Sigmoid colon (tissue), 6 donors: ENCODE measurements at regions not wholly inside any gene's neighbourhood (a gene's known extent, or its start where the extent isn't known, plus 50 kb on each side); places are given as distances from the start of the nearest gene placed in this dataset.

Experiments
- DNase-seq: peaks from one replicate; pipeline ENCODE4 v3.0.0-alpha.2; 2019
- H3K27ac ChIP-seq, 4 donors: fragments of 200-600 bp; sonication (generic); one replicate each; pipeline ENCODE4 v1.5.1; 2016 to 2019; ENCODE audit warnings: mild to moderate bottlenecking in 1 of 4
- H3K27me3 ChIP-seq, 3 donors: fragments of 200-600 bp; sonication (generic); one replicate each; pipeline ENCODE4 v1.5.1; 2019; ENCODE audit warnings: mild to moderate bottlenecking in 1 of 3
- H3K36me3 ChIP-seq, 4 donors: fragments of 200-600 bp; sonication (generic); one replicate each; pipeline ENCODE4 v1.5.1; 2016 to 2019
- H3K4me1 ChIP-seq, 4 donors: fragments of 200-600 bp; sonication (generic); one replicate each; pipeline ENCODE4 v1.5.1; 2017 to 2019
- H3K4me3 ChIP-seq, 4 donors: fragments of 200-600 bp; sonication (generic); one replicate each; pipeline ENCODE4 v1.5.1; 2017 to 2019; ENCODE audit warnings: mild to moderate bottlenecking in 2 of 4, moderate library complexity in 1 of 4
- H3K9me3 ChIP-seq, 4 donors: fragments of 200-600 bp in 3 of 4; sonication (generic) in 3 of 4; one replicate each; pipeline versions ENCODE4 v1.5.1 to v1.6.1; 2013 to 2019
- EP300 ChIP-seq, 4 donors: sonication (generic); formaldehyde crosslinking; IDR thresholded peaks; one replicate each; pipeline ENCODE4 v1.6.1; 2017; ENCODE audit warnings: antibody characterized with exemption in 4 of 4
- POLR2A ChIP-seq, 2 donors: fragments of 450-650 bp; IDR thresholded peaks; one replicate each; pipeline ENCODE4 v1.6.1; 2016; ENCODE audit warnings: antibody characterized with exemption in 2 of 2, mild to moderate bottlenecking in 2 of 2, moderate library complexity in 2 of 2
- POLR2AphosphoS5 ChIP-seq, 4 donors: sonication (generic); formaldehyde crosslinking; IDR thresholded peaks; one replicate each; pipeline ENCODE4 v1.6.1; 2017; ENCODE audit warnings: antibody characterized with exemption in 4 of 4
- WGBS, 2 donors: extraction: QIAGEN DNeasy Blood & Tissue Kit; methylation state at CpG; one replicate each; pipeline ENCODE4 v1.1.7; 2013; 5-methylcytosine and 5-hydroxymethylcytosine counted together
- intact Hi-C: fragments of 100-400 bp; cut with DNase I; formaldehyde crosslinking; loops from one replicate; pipeline ENCODE4 v1.15.1; 2023
- TF ChIP-seq, protein P1 (sequence below), 4 experiments: fragments of 450-650 bp in 3 of 4; fragments of 200-600 bp in 1 of 4; IDR thresholded peaks; one replicate each; pipeline ENCODE4 v1.5.1; 2016 to 2019; ENCODE audit warnings: antibody characterized with exemption in 4 of 4, mild to moderate bottlenecking in 3 of 4, moderate library complexity in 2 of 4
- donor health status: healthy with polysubstance abuse.
- donor health status: healthy.

DNA sequence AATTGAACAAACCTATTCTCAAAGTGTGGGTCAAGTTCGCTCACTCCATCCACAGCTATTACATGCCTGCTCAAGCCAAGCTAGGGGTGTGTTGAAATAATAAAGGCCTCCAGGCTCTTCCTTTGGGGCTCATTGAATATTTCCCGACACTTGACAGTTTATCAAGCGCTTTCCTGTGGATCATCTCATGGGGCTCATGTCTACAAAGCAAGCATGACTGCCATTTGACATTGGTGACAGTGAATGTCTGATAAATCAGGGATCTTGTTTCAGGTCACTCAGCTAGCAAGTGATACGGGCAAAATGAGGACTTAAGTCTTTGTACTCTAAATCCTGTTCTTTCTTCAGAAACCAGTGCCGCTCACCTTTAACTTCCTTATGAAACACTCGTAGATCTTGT lies 542.6 kb downstream of the TOX3 start:
- WGBS, 2 donors, result 93 to 94% methylated on average over 6 of the region's 6 CpGs
- no peak for DNase-seq
- no peaks in the 10 kb centered on the region for H3K9me3 ChIP-seq
- H3K4me3 ChIP-seq, result no peak overlapping the region
- H3K27me3 ChIP-seq, result no peaks in the 10 kb centered on the region
- H3K36me3 ChIP-seq, result no peaks in the 10 kb centered on the region
- H3K27ac ChIP-seq, result no peak overlapping the region
- H3K4me1 ChIP-seq, result no peaks in the 10 kb centered on the region
- intact Hi-C loops, result no loop called here
- TF ChIP-seq, protein P1, sequence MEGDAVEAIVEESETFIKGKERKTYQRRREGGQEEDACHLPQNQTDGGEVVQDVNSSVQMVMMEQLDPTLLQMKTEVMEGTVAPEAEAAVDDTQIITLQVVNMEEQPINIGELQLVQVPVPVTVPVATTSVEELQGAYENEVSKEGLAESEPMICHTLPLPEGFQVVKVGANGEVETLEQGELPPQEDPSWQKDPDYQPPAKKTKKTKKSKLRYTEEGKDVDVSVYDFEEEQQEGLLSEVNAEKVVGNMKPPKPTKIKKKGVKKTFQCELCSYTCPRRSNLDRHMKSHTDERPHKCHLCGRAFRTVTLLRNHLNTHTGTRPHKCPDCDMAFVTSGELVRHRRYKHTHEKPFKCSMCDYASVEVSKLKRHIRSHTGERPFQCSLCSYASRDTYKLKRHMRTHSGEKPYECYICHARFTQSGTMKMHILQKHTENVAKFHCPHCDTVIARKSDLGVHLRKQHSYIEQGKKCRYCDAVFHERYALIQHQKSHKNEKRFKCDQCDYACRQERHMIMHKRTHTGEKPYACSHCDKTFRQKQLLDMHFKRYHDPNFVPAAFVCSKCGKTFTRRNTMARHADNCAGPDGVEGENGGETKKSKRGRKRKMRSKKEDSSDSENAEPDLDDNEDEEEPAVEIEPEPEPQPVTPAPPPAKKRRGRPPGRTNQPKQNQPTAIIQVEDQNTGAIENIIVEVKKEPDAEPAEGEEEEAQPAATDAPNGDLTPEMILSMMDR (IDR thresholded peaks at IDR 0.05), result no peak
- TF ChIP-seq EP300 (IDR thresholded peaks at IDR 0.05), result no peak
- no peak for TF ChIP-seq POLR2A (IDR thresholded peaks at IDR 0.05)
- no peak for TF ChIP-seq POLR2AphosphoS5 (IDR thresholded peaks at IDR 0.05)

DNA sequence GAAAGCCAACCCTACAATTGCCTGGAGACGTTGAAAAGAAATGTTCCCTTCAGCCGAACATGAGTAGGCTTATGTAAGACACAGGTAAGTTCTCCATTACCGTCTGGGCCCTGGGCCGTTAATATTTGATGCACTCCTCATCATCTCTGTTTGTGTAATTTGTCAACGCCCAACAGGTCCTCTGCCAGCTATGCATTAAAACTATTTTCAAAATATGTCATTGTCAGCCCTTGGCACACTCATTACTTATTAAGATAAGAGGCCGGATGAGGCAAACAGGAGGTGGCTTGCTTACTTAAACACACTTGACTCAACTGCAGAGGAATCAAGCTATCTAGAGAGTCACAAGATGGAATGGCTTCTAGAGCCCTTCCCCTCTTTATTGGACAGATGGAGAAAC lies 544.9 kb downstream of the TOX3 start:
- intact Hi-C loops, result no loop called here
- 78 to 87% methylated on average over 6 of the region's 6 CpGs for WGBS, 2 donors
- TF ChIP-seq EP300 (IDR thresholded peaks at IDR 0.05) (no peak), POLR2A (IDR thresholded peaks at IDR 0.05) (no peak), POLR2AphosphoS5 (IDR thresholded peaks at IDR 0.05) (no peak)
- TF ChIP-seq, protein P1 (IDR thresholded peaks at IDR 0.05), result no peak

DNA sequence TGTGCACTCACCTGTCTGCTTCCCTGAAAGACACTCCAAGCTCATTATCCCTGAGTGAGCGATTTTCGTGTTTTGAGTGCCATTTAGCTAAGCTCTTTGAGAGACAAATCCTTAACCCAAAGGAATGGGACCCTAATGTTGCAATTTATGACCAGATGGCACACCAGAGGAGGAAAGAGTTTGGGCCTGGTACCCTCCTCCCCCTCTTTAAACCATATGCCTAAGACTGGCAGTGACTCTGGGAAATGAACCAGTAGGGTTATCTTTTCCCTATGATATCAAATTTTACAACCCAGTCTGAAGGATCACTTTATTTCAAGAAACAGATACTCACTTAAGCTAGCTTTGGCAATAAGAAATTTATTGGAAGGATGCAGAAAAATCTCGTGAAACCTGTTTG lies 550.4 kb downstream of the TOX3 start:
- Histone ChIP-seq H3K36me3 (no peaks in the 10 kb centered on the region), H3K4me1 (no peaks in the 10 kb centered on the region), H3K4me3 (no peak overlapping the region), H3K27ac (no peak overlapping the region), H3K9me3 (no peaks in the 10 kb centered on the region), H3K27me3 (no peaks in the 10 kb centered on the region)
- WGBS, 2 donors, result 53 to 73% methylated on average over 3 of the region's 3 CpGs
- DNase-seq, result no peak
- intact Hi-C loops, result no loop called here
- TF ChIP-seq EP300 (IDR thresholded peaks at IDR 0.05) (no peak), POLR2A (IDR thresholded peaks at IDR 0.05) (no peak), POLR2AphosphoS5 (IDR thresholded peaks at IDR 0.05) (no peak)
- TF ChIP-seq, protein P1 (IDR thresholded peaks at IDR 0.05), result no peak

More for the DNA sequence above, 544.9 kb downstream of the TOX3 start:
- no peaks in the 10 kb centered on the region for H3K36me3 ChIP-seq
- DNase-seq, result no peak
- H3K4me1 ChIP-seq, result no peaks in the 10 kb centered on the region
- no peak overlapping the region for H3K4me3 ChIP-seq
- no peaks in the 10 kb centered on the region for H3K27me3 ChIP-seq
- no peaks in the 10 kb centered on the region for H3K9me3 ChIP-seq
- H3K27ac ChIP-seq, result no peak overlapping the region

DNA sequence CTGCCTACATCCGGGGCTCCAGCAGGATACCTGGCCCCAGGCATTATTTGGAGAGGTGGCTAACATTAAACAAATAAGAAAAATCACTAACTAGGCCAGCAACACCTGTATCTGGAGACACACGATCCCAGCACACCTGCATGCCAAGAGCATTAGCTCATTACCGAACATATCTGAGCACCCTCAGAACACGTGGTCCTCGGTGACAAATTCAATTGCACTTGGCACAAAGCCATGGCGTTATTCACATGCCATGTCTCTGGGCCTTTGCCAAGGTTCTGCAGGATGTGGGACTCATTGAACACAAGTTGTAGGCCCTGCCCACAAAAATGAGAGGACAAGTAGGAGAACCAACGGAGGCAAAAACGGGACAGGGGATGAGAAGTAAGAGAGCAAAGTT lies 552.3 kb downstream of the TOX3 start:
- Histone ChIP-seq H3K4me3 (no peak overlapping the region), H3K36me3 (no peaks in the 10 kb centered on the region), H3K27ac (no peak overlapping the region), H3K9me3 (no peaks in the 10 kb centered on the region), H3K27me3 (no peaks in the 10 kb centered on the region), H3K4me1 (no peaks in the 10 kb centered on the region)
- 13 to 56% methylated on average over 8 of the region's 8 CpGs for WGBS, 2 donors
- no peak for DNase-seq
- TF ChIP-seq POLR2A (IDR thresholded peaks at IDR 0.05) (no peak), POLR2AphosphoS5 (IDR thresholded peaks at IDR 0.05) (no peak), EP300 (IDR thresholded peaks at IDR 0.05) (no peak)
- TF ChIP-seq, protein P1 (IDR thresholded peaks at IDR 0.05), result no peak
- intact Hi-C loops, result no loop called here

DNA sequence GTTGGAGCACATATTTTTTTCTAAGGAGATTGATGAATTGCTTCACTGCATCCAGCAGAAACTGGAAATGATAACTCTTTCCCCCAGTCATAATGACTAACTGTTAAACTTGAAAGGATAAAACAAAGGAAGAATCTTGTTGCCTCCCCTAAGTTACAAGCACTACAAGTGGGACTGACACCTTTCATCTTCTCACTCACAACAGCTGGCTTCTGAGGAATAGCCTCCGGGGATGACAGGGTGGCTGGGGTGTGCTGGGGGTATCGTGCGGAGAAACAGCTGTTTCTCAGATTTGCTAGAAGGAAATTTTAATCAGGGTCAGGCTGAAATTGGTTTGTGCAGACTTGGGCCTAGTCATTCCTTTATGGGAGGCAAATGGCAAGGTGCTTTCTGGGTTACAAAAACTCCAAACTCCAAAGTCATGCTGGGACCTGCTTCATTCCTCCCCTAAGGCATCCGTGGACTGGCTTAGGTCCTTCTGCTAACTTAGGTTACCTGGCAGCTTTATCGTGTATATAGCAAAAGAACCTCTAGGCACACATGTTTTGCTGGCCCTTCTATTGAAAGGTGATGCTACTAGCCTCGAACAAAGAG lies 557.2 kb downstream of the TOX3 start:
- H3K27ac ChIP-seq, result no peak overlapping the region
- no peak for DNase-seq
- H3K27me3 ChIP-seq, result no peaks in the 10 kb centered on the region
- H3K4me3 ChIP-seq, result no peak overlapping the region
- TF ChIP-seq POLR2A (IDR thresholded peaks at IDR 0.05) (no peak), EP300 (IDR thresholded peaks at IDR 0.05) (no peak), POLR2AphosphoS5 (IDR thresholded peaks at IDR 0.05) (no peak)
- TF ChIP-seq, protein P1 (IDR thresholded peaks at IDR 0.05), result no peak
- no peaks in the 10 kb centered on the region for H3K9me3 ChIP-seq
- no peaks in the 10 kb centered on the region for H3K36me3 ChIP-seq
- intact Hi-C loops, result no loop called here
- no peaks in the 10 kb centered on the region for H3K4me1 ChIP-seq
- WGBS, 2 donors, result 77 to 79% methylated on average over 6 of the region's 6 CpGs
